Psoas muscle (tissue), 7 donors: ENCODE measurements at regions not wholly inside any gene's neighbourhood (a gene's known extent, or its start where the extent isn't known, plus 50 kb on each side); places are given as distances from the start of the nearest gene placed in this dataset.

Source experiments
- ATAC-seq, 4 donors: fragments of 200-7000 bp; cut with Tn5 transposase; one replicate each; pipeline ENCODE4 v1.9.1; 2020; ENCODE audit warnings: moderate library complexity in 3 of 4, mild to moderate bottlenecking in 2 of 4
- DNase-seq, 2 donors: peaks; one replicate each; pipeline ENCODE4 v3.0.0-alpha.2; 2020
- H3K27ac ChIP-seq: fragments of 200-600 bp; one replicate; pipeline ENCODE4 v1.8.0; 2022
- H3K27me3 ChIP-seq, 3 donors: fragments of 200-600 bp in 1 of 3; one replicate each; pipeline versions ENCODE4 v1.6.1 to v1.8.0; 2013 to 2022; ENCODE audit warnings: low read length in 2 of 3, mild to moderate bottlenecking in 2 of 3, moderate library complexity in 1 of 3; ENCODE audit not compliant: insufficient read depth in 3 of 3
- H3K36me3 ChIP-seq, 2 donors: fragments of 200-600 bp in 1 of 2; one replicate each; pipeline versions ENCODE4 v1.6.1 to v1.8.0; 2013 to 2022; ENCODE audit warnings: low read depth in 1 of 2, mild to moderate bottlenecking in 1 of 2, moderate library complexity in 1 of 2; ENCODE audit not compliant: insufficient read depth in 1 of 2
- H3K4me1 ChIP-seq: fragments of 200-600 bp; one replicate; pipeline ENCODE4 v1.8.0; 2022
- H3K4me3 ChIP-seq: fragments of 200-600 bp; one replicate; pipeline ENCODE4 v1.8.0; 2022; ENCODE audit warnings: mild to moderate bottlenecking
- H3K9me3 ChIP-seq: fragments of 200-600 bp; one replicate; pipeline ENCODE4 v1.8.0; 2022
- WGBS, 3 donors: extraction: QIAGEN DNeasy Blood & Tissue Kit; methylation state at CpG; one replicate each; pipeline versions ENCODE4 v1.1.6 to v1.1.7; 2013; 5-methylcytosine and 5-hydroxymethylcytosine counted together
- intact Hi-C, 2 donors: fragments of 100-400 bp; cut with DNase I; formaldehyde crosslinking; loops; one replicate each; pipeline versions ENCODE4 v1.11.0 to v1.14.2; 2022
- TF ChIP-seq, protein P1 (sequence below): fragments of 200-600 bp; IDR thresholded peaks from one replicate; pipeline ENCODE4 v1.8.0; 2022; ENCODE audit warnings: antibody characterized with exemption
- donor health status: healthy with polysubstance abuse.
- donor health status: DM: no; HTN: no; CAD: no; lungs with moderate emphysema.
- donor health status: Bipolar disorder and iron deficiency.
- donor health status: healthy.
- donor health status: DM: yes; HTN: yes; CAD: no.
- donor health status: DM: no; HTN: no; CAD: no.
- donor health status: DM: yes; HTN: yes; CAD: no.

DNA sequence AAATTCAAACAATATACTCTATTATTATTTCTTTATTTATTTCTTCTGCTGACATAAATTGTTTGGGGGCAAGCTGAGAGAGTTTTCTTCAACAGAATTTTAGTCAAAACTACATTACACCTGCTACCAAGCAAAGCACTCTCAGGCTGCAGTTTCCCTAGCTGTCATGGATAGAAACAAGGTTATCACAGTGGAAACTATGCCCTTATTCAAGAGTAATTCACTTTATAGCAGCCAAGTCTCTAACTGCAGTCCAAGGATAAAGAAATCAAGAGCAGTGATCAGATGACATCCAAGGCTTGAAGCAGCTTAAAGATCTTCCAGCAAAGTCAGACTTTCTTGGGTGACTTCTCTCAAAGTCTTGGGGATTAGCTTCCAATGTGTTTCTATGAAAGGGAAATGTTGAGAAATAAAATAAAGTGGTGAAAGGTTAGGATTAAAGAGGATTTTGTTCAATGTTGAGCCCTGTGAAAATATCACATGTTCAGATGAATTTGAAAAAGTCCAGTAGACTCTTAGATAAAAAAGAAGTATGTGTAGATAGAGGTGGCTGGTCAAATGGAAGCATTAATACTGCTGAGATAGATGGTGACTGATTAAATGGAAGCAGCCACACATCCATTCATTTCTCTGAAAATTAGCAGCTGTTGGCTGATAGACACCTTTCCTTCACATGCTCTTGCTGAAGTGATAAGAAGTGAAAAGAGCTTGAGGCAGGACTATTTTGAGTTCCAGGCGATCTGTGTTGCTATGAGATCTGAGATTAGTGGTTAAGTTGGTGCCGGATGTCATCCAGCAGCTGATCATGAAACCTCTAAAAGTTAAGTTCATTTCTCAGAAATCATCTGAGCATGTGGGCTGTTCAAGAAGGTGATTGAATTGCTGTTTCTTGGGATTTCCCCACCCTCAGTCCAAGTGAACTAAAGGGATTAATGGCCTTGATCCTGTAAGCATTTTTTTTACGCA lies 257.8 kb upstream of the BTG1 start:
- intact Hi-C loops = no loop called here
- H3K27me3 ChIP-seq = no peaks in the 10 kb centered on the region
- no peak for ATAC-seq
- H3K36me3 ChIP-seq = no peaks in the 10 kb centered on the region
- no peaks in the 10 kb centered on the region for H3K9me3 ChIP-seq
- TF ChIP-seq, protein P1, sequence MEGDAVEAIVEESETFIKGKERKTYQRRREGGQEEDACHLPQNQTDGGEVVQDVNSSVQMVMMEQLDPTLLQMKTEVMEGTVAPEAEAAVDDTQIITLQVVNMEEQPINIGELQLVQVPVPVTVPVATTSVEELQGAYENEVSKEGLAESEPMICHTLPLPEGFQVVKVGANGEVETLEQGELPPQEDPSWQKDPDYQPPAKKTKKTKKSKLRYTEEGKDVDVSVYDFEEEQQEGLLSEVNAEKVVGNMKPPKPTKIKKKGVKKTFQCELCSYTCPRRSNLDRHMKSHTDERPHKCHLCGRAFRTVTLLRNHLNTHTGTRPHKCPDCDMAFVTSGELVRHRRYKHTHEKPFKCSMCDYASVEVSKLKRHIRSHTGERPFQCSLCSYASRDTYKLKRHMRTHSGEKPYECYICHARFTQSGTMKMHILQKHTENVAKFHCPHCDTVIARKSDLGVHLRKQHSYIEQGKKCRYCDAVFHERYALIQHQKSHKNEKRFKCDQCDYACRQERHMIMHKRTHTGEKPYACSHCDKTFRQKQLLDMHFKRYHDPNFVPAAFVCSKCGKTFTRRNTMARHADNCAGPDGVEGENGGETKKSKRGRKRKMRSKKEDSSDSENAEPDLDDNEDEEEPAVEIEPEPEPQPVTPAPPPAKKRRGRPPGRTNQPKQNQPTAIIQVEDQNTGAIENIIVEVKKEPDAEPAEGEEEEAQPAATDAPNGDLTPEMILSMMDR = no peak
- no peaks in the 10 kb centered on the region for H3K4me1 ChIP-seq
- WGBS, 3 donors = 48 to 77% (median 60%) methylated on average over 3 of the region's 3 CpGs
- no peak for DNase-seq
- H3K27ac ChIP-seq = no peak overlapping the region
- no peak overlapping the region for H3K4me3 ChIP-seq

DNA sequence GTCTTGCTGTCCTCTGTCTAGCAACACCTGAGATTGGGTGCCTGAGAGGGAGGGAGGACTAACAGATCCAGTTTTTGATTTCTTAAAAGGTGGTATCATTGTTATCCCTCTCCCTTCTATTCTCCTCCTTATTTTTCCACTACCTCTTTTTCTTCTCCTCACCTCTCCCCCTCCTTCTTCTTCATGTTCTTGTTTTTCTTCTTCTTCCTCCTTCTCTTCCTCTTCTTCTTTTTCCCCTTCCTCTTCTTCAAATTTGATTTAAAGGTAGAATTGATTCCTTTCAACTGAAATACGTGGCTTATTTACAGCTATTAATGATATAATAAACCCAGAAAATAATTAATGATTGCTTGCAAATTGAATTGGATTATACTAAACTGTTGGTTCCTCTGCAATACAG lies 256.8 kb upstream of the BTG1 start:
- no peaks in the 10 kb centered on the region for H3K4me1 ChIP-seq
- DNase-seq (no peak), ATAC-seq (no peak)
- no peak overlapping the region for H3K27ac ChIP-seq
- 50 to 94% (median 92%) methylated on average over 1 of the region's 1 CpG for WGBS, 3 donors
- H3K27me3 ChIP-seq = no peaks in the 10 kb centered on the region
- intact Hi-C loops = no loop called here
- TF ChIP-seq, protein P1 = no peak
- H3K9me3 ChIP-seq = no peaks in the 10 kb centered on the region
- H3K36me3 ChIP-seq = no peaks in the 10 kb centered on the region
- no peak overlapping the region for H3K4me3 ChIP-seq

DNA sequence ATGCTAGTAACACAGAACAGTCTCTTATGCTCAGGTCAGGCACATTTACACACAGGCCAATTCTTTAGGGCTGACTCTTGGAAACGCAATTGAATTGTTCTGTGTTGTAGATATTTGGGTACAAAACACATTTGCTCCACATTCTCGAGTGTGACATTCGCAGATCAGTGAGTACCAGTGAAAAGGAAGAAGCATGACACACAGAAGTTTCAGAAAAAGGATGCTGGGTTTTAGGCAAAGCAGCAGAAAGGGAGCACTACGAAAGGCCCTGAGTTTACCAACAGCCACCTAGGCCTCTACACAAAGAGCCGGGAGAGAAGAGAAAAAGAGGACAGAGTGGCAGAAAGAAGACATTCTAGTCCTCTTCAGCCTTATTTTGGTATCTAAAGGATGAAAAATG lies 254.4 kb upstream of the BTG1 start:
- intact Hi-C loops = no loop called here
- TF ChIP-seq, protein P1 = no peak
- 80 to 93% (median 91%) methylated on average over 5 of the region's 5 CpGs for WGBS, 3 donors
- Histone ChIP-seq H3K27me3 (no peaks in the 10 kb centered on the region), H3K9me3 (no peaks in the 10 kb centered on the region), H3K27ac (no peak overlapping the region), H3K4me1 (no peaks in the 10 kb centered on the region), H3K4me3 (no peak overlapping the region), H3K36me3 (no peaks in the 10 kb centered on the region)
- no peak for ATAC-seq
- DNase-seq = no peak

DNA sequence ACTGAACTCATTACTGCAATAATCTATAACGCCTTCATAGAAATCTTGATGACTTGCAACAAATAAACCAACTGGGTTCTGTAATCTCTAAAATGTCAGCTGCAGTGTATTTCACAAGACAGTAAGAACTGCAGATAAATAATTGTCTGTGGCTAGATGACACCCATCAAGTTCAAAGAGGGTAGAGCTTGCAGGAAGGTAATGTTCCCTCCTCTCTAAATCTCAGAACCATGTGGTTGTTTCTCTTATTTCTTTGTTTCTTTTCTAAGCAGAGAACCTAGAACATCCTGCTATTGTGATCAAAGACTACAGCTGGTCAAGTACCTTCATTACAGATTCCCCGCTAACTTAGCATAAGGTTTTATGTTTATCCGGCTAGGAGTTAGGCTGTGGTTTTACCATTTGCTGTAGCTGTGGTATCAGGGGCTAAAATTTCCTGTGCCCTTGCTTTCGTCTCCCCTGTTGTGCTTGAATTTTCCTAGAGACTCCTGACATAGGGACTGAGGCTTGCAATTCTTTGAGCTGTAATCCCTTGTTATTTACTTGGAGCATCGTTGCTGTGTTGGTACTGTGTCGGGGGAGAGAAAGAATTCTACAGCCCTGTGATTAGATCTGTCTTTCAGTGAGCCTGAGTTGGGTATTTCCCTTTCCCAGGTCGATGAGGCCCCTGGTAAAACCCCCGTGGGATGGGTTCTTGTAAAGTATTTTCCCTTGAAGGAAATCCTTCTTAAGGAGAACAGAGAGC lies 253.1 kb upstream of the BTG1 start:
- intact Hi-C loops = no loop called here
- 67 to 71% (median 69%) methylated on average over 8 of the region's 8 CpGs for WGBS, 3 donors
- DNase-seq (no peak), ATAC-seq (no peak)
- Histone ChIP-seq H3K4me3 (no peak overlapping the region), H3K9me3 (peaks cover 2% of the 10 kb centered on the region), H3K36me3 (no peaks in the 10 kb centered on the region), H3K4me1 (no peaks in the 10 kb centered on the region), H3K27me3 (no peaks in the 10 kb centered on the region), H3K27ac (no peak overlapping the region)
- TF ChIP-seq, protein P1 = no peak
